ENCODE measurements at regions not wholly inside any gene's neighbourhood (a gene's known extent, or its start where the extent isn't known, plus 50 kb on each side); places are given as distances from the start of the nearest gene placed in this dataset.

DNA sequence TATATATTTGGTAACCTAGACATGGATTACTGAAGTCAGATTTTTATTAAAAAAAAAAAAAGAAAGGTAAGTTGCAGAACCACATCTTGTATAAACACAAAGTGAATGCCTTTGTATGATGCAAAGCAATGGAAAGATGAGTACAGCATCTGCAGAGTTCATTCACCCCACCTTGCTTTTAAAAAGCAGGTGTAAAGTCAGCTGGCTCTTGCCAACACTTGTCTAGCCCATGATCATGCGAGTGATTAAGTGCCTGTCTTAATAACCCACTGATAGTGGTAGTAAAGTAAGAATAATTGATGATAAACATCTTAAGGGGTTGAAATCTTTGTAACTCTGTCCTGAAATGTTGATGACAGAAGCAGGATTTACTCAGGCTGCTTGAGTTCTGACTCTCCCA lies 710.4 kb downstream of the EFNB2 start:
- no peak for DNase-seq

DNA sequence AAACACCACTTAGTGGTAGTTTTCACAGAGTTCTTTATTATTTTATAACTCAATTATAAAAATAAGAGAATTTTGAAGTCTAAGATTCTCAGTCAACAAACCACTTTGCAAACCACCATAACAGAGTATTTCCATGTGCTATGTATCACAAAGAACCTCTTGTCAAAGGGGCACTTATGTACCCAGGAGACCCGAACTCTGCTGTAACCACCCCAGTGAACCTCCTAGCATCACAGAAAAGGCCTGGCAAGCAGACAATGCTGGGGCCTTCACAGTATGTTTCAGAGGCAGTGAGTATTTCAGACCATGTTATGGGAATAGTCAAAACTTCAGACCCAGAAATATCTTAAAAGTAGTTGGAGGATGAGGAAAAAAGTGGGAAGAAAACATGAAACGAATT lies 714.1 kb downstream of the EFNB2 start:
- no peak for DNase-seq

DNA sequence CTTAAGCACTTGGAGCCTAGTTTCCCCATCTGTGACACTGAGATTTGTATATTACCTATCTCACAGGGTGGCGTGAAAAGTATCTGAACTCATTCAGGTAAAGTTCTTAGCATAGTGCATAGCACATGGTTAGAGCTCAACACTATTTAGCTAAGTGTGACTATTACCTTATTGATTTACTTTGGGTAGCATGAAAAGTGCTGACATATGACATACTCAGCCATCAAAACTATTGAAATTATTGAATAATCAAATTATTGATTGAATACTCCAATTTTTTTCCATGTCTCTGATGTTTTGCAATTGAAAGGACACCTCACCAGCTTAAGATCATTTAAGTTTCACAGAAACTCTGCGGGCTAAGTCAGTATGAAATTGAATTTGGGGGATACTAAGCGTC lies 715.0 kb downstream of the EFNB2 start:
- DNase-seq: no peak

- DNase-seq: no peak
Observed at GRCh38 chr13:105817498-105817897, 718.0 kb downstream of the EFNB2 start.

GRCh38 chr13:105816994-105817393 lies 718.5 kb downstream of the EFNB2 start:
- no peak for DNase-seq

GRCh38 chr13:105814902-105815250 lies 720.6 kb downstream of the EFNB2 start:
- DNase-seq: no peak

DNA sequence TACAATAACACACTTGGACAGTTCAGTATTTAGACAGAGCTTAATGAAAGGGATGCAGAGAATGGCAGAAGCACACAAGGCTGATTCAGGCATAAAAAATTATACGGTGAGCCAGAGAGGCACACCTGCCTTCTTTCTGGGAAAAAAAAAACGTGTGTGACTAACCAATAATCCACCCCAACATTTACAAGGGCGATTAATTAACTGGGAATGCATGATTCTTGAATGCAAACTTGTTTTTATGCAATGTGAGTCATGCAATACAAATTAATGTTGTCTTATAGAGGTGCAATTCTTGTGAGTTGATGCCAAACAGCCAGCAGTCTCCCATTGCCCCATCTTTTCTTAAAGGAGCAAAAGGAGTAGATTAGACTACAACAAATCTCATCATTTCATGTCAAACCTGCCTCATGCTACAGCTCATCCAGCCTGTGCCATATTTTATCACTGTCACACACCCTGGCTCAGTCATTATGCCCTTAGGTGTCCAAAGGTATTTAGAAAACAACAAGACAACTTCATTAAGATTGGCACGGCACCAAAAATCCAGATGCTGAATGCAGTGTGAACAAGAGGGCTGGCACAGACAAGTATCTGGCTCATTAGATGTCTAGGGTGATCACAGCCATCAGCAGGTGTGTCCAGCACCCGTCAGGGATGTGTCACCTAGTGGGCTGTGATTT lies 721.1 kb downstream of the EFNB2 start:
- no peak for DNase-seq

GRCh38 chr13:105806628-105806920 lies 728.9 kb downstream of the EFNB2 start:
- no peak for DNase-seq

DNA sequence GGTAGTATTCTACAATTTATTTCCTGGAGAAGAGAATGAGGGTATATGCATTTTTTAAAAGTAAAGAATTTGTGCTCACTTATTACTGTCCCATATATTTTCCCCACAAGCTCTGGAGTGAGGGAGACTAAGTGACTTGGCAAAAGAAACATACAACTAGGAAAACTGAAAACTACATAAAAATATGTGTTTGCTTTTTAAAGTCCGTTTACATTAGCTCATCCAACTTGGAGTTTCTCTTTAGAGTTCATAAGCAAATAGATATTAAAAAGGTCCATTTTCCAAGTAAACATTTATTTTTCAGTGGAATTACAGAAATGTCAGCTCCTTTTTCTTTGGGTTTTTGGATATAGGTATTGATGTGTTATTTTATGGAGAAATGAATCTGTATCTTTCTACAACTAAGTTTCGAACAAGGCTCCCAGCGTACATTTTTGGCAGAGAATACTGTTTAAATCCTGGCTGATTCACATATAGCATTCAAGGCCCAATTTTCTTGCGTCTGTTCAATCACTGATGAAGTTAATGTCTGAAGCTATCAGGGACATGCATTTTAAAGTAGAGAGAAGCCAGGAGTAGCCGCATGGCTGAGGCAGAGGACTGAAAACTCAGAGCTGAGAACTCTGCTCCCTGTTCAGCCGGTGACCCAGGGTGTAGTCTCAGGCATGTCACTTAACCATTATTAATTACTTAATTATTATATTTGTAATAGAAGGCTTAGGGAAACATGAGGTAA lies 729.4 kb downstream of the EFNB2 start:
- DNase-seq: no peak

GRCh38 chr13:105804561-105805190 lies 730.8 kb downstream of the EFNB2 start:
- no peak for DNase-seq

DNA sequence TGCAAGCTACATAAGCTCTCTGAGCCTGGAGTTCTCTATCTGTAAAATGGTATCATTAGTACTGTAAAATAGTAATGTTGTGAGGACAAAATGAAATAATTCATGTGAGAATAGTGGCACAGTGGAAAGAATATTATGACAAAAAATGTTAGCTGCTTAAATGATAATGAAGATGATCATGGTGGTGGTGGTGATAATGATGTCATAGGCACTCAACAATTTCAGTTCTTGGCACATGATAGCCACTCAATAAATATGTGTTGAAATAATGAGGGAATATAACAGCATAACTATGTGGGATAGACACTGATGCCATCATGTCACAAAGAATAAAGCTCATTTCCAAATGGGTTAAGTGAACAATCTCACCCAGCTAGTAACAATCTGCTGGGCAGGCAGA lies 736.3 kb downstream of the EFNB2 start:
- no peak for DNase-seq

DNA sequence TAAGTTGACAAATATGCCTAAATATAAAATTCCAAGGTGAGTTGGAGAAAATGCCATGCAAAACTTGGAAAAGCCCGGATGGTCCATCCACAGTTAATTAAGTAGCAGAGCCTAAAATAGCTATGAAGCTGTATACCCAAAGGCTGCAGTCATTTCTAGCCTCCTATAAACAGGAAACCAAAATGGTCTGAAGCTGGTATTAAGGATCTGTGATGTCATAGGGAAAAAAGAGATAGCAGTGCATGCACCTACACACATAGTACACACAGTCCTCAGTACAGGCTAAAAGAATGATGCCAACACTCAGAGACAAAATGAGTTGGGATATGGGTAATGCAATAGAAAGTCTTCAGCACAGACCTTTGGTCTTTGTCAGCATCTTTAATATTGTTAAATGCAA lies 736.9 kb downstream of the EFNB2 start:
- no peak for DNase-seq

DNA sequence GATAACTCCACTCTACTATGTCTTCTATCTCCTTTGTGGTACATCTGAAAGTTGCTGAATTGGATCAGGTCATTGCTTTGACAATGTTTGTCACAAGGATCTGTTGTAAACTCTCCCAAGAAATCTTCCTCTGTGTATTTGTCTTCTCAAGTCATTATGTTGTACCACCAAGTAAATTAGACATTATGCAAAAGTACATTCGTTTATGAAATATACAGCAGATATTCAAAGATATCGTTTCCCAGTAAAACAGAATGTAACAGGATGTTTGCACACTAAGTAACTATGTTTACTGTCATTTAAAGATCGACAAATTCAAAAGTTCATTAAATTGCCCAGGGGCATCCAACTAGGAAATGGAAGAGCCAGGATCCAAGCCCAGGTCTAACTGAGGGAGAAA lies 739.4 kb downstream of the EFNB2 start:
- DNase-seq: no peak

GRCh38 chr13:105790923-105791322 lies 744.5 kb downstream of the EFNB2 start:
- no peak for DNase-seq

DNA sequence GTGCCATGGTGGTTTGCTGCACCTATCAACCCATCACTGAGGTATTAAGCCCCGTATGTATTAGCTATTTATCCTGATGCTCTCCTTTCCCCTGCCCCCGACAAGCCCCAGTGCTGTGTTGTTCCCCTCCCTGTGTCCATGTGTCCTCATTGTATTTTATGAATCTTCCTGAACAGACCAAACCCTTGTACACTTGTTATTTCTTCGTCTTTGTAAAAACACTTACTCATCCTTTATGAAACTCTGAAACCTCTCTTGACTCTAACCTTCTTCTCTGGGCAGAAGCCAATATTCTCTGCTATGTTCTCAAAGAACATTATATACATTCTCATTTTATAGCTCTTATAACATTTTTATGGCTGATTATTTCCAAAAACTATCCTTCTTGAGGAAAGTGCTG lies 746.9 kb downstream of the EFNB2 start:
- no peak for DNase-seq

DNA sequence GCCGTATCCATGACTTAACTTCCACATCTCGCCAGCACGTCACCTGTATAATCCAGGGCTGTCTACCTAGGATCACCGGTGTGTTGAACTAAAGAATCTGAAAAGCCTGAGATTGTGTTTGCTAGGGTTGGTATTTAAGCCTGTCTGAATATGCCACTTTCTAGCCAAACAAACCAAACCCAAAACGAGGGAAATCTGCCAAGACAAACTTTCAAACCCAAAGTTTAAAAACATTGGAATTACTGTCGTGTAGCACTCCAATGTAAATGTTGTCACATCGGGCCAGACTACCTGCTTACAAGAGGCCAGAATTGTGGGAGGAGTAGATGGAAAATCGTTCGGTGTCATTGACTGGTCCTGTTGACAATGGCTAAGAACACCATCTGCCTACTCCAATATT lies 747.8 kb downstream of the EFNB2 start:
- DNase-seq: no peak

DNA sequence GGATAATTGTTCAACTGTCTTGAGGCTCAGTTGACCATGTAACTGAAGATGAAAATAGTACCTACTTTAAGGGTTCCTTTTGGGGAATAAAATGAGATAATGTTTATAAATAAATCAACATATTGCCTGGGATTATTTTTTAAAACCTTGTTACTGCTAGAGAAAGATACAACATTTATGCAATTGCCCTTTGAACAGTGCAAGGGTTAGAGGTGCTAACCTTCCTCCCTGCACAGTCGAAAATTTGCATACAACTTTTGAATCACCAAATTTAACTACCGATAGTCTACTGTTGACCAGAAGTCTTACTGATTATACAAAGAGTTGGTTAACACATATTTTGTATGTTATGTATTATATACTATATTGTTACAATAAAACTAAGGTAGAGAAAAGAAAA lies 750.0 kb downstream of the EFNB2 start:
- no peak for DNase-seq

- DNase-seq: no peak
Observed at GRCh38 chr13:105783261-105783660, 752.2 kb downstream of the EFNB2 start.

DNA sequence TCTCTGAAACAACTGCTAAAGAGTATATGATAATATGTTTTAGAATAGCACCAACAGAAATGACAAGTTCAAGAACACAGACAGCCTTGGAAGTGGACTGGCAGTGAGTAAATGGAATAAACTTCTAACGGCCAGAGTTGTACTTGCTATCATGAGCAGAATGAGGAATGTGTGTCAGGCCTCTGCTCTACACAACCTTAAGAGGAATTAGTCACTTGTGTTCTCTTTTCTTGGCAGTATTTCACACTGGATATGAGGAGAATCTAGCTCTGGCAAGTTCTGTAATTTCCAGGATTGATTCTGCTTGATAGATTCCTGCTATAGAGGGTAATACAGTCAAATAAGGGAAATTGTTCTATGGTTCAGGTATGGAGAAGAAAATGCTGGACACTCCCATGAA lies 757.3 kb downstream of the EFNB2 start:
- DNase-seq: no peak

DNA sequence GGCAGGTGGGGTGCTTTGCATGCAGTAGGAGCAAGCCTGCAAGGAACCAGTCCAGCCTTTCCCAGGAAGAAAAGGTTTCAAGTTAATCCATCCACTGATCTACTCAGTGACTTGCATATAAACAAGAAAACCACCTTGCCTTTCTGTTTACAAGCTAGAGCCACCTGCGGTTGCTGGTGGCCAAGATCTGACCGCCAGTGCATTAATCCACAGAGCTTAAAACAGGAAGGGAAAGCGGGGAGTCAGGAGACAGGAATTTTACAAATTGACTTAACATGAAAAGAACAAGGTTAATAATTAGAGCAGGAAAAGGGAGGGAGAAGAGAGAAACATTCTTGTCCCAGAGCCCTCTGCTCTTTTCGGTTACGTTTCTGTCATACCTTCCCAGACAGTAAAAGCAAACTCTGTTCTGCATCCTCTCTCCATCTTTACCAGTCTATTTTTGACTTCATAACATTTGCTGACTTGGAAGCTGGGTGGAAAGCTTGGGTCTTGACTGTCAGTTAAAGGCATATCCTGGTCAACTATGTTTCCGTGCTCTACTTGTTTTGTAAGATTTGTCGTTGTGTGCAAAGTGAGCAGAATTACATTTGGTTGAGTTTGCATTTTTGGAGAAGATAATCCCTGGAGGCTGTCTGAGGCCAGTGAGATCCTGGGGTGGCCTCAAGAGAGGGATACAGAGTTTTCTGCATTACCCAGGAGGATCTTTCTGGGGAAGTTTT lies 760.6 kb downstream of the EFNB2 start:
- no peak for DNase-seq

GRCh38 chr13:105773863-105774538 lies 761.5 kb downstream of the EFNB2 start:
- DNase-seq: no peak

- DNase-seq: no peak
Observed at GRCh38 chr13:105773241-105773640, 762.2 kb downstream of the EFNB2 start.

DNA sequence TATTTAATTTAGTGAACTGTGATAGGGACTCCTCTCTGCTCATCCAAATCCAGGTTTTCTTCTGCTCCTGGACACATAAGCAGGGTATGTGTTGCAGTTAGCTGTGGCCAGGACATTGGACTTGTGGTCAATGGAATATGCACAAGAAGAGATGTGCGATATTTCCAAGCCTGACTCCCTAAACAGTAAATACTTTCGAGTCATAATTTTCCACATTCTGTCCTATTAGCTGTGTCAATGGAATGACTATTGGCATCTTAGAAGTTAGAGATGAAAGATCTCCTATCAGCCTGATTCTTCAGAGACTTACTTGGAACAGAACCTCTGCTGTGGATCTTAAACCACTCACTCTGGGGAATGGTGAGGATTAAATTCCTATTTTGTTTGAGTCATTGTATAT lies 771.0 kb downstream of the EFNB2 start:
- DNase-seq: no peak

Data from KG1 (cell line).